Hippocampal formation (tissue), 2 donors: ENCODE measurements at regions not wholly inside any gene's neighbourhood (a gene's known extent, or its start where the extent isn't known, plus 50 kb on each side); places are given as distances from the start of the nearest gene placed in this dataset.
"Not testable (repeated sequence)": the region's sequence is repeated elsewhere in the genome, so short reads cannot be mapped to it uniquely, and the experiment has no call there.

Experiments used
- DNase-seq, 2 donors: peaks; one replicate each; lab custom pipeline; 2025; lab: John Stamatoyannopoulos, UW

- no peak for DNase-seq
Observed at GRCh38 chrX:13420545-13421183, 100.8 kb upstream of the ATXN3L start.

DNA sequence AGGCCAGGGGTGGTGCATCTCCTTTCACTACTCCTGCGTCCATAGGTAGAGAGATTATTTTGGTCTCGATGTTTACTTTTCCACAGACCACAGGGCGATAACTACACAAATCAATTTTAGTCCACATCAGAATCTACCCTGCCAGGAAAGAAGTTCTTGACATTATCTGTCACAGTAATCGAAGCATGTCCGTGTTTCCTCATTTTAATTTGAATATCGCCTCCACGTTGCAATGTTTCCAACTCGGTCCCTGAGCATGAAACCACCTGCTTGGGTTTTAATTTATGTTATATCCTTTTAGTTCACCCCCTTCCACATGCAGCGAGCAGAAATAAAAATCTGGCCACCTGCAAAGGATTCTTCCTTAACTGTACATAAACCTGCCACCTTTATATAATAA, 100.1 kb upstream of the ATXN3L start:
- DNase-seq, result no peak

DNA sequence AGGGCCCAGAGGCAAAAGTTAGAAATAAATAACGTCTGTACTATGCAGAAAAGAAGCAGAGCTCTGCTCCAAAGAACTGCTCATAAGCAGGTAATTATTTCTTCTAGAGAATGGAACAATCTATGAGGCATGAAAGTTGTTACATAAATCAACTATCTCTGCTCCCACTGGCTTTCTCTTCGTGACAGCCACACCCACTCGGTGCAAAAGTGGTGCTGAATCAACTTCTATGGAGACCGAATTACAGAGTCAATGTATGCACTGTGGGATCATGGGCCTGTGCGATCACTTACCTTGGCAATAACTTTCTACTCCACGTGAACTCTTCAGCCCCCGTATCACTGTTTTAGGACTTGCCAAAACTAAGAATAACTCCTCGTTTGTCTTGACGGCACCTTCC, 99.4 kb upstream of the ATXN3L start:
- no peak for DNase-seq

GRCh38 chrX:13418126-13419097, 98.6 kb upstream of the ATXN3L start:
- DNase-seq, result no peak

- DNase-seq, result no peak
Observed at GRCh38 chrX:13415509-13415908, 95.7 kb upstream of the ATXN3L start.

- DNase-seq, result no peak
Observed at GRCh38 chrX:13414006-13414647, 94.3 kb upstream of the ATXN3L start.

DNA sequence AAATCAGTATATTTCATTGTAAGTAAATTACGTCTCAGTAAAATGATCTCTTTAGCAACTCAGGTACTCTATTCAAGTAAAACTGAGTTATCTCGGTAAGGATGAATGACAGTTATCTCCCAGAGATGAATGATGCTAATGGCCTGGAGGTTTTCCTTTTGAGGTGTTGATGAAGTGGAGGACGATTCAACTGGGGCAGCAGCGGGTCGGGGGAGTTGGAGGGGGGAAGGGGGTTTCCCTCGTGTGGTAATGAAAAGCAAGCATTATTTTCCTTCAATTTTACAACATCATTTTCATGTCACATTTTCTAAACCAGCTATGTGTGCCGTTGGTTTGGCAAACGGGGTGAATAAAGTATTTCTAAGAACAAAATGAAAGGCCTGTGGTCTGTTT, 92.4 kb upstream of the ATXN3L start:
- no peak for DNase-seq

- DNase-seq, result no peak
Observed at GRCh38 chrX:13411496-13412207, 91.8 kb upstream of the ATXN3L start.

GRCh38 chrX:13408599-13408998, 88.7 kb upstream of the ATXN3L start:
- DNase-seq, result not testable (repeated sequence)

- DNase-seq, result not testable (repeated sequence)
Observed at GRCh38 chrX:13404777-13405176, 84.9 kb upstream of the ATXN3L start.

GRCh38 chrX:13404364-13404763, 84.5 kb upstream of the ATXN3L start:
- no peak for DNase-seq

- DNase-seq, result no peak
Observed at GRCh38 chrX:13401724-13402123, 81.9 kb upstream of the ATXN3L start.

DNA sequence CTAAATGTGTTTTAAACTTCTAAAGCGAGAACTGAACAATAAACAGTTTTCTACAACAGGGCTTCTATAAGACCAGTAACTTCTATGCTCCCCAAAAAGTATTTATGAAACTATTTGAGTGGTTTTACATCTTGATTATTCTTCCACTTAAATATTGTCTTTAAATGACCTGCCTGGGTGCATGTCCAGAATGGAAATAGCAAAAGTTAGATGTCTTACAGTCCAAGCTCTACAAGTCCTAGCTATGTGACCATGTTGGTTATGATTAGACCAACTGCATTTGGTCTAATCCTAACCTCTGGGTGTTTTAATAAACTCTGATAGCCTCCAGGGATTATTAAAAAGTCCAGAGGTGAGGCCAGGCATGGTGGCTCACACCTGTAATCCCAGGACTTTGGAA, 79.0 kb upstream of the ATXN3L start:
- DNase-seq, result no peak

DNA sequence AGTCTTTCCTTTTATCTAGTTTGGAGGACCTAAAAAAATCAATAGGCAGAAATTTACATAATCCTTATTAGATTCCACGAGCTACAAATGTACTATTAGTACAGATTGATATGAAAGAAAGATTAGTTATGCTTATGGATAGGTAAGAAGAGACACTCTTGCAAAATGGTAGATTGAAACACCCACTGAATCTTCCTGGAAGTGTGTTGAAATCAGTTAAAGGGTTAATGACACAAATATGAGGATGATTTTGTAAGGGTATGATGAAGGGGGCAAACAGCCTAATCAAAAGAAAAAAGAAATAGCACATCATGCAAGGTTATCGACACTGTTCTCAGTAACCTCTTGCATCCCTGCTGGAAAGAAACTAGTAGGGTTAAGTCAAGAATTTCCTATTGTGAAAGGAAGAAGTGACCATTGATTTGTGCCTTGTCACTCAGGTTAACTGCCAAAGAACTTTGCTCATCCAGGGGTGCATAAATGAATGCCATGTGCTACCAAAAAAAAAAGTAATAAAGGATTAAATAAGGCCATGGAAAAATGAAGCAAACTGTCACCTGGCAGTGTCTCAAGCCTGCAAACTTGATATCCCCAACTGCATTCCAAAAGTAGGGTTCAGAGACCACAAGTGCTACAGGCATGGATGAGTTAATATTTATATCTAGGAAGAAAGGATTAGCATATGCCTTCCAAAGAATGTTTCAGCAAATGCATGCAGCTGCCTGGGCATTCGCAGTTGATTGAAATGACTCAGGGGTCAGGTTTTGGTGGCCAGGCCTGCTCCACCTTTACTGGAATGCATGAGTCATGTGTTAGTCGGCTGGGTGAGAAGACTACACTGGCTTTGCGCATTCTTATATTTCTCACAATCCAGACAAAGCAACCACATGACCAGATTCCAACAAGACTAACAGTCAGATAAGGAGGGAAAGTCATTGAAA, 78.3 kb upstream of the ATXN3L start:
- no peak for DNase-seq

DNA sequence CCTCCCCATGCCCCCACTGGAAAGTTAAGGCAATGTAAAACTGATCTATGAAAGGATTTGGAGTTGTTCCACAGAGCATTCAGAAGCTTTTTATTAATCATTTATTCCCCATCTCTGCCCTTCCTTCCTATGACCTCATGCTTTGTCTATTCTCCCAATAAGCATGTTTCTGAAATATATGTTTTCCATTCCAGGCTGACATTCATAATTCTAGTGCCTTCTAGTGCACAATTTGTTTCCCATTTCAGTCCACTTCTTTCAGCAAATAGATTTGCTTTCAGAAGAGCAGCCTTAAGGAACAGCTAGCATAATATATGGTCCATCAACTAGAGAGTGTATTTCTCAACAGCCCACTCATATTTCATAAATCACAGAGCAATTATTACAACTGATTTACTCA, 77.1 kb upstream of the ATXN3L start:
- DNase-seq, result no peak

- DNase-seq, result no peak
Observed at GRCh38 chrX:13389501-13389900, 69.6 kb upstream of the ATXN3L start.

GRCh38 chrX:13387666-13388494, 68.0 kb upstream of the ATXN3L start:
- no peak for DNase-seq

- no peak for DNase-seq
Observed at GRCh38 chrX:13386636-13387035, 66.8 kb upstream of the ATXN3L start.

DNA sequence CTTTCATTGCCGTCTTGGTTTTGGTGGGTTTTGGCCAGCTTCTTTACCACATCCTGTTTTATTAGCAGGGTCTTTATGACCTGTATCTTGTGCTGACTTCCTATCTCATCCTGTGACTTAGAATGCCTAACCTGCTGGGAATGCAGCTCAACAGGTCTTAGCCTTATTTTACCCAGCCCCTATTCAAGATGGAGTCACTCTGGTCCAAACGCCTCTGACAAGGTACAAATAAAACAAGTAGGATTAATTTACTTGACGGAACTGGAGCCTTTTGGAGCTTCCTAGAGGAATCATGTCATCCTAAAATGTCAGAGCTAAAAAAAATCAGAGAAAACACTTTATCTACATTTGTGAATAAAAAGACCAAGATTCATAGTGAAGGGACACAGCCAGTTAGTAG, 66.2 kb upstream of the ATXN3L start:
- no peak for DNase-seq

- DNase-seq, result no peak
Observed at GRCh38 chrX:13383907-13384306, 64.1 kb upstream of the ATXN3L start.
